CD14-positive monocyte (primary cell): ENCODE measurements at regions not wholly inside any gene's neighbourhood (a gene's known extent, or its start where the extent isn't known, plus 50 kb on each side); places are given as distances from the start of the nearest gene placed in this dataset.

Source experiments
- DNase-seq, 3 donors: peaks; one replicate each; pipeline ENCODE4 v3.0.0-alpha.2; 2011 to 2022
- H2AFZ ChIP-seq: 2 replicates; pipeline ENCODE4 v1.6.0; 2012; ENCODE audit warnings: mild to moderate bottlenecking, low read depth, low read length, inconsistent platforms; ENCODE audit not compliant: insufficient read depth, poor library complexity, severe bottlenecking
- H3K27ac ChIP-seq, 2 donors: 1 replicate in 1 of 2; 2 replicates in 1 of 2; pipeline ENCODE4 v1.5.1; 2012 to 2013; ENCODE audit warnings: low read length in 2 of 2, control low read depth in 1 of 2, inconsistent platforms in 1 of 2, low read depth in 1 of 2, mild to moderate bottlenecking in 1 of 2
- H3K27me3 ChIP-seq, 2 donors: one replicate each; pipeline versions ENCODE4 v1.6.0 to v1.6.1; 2011 to 2013; ENCODE audit warnings: low read length in 2 of 2; ENCODE audit not compliant: control insufficient read depth in 2 of 2, insufficient read depth in 2 of 2
- H3K36me3 ChIP-seq, 2 donors: replicated peaks in 1 of 2; 1 replicate in 1 of 2; 2 replicates in 1 of 2; pipeline versions ENCODE4 v1.5.1 to v1.6.1; 2012 to 2013; ENCODE audit warnings: low read length in 2 of 2, control low read depth in 1 of 2, inconsistent platforms in 1 of 2, mild to moderate bottlenecking in 1 of 2; ENCODE audit not compliant: insufficient read depth in 2 of 2, control insufficient read depth in 1 of 2
- H3K4me1 ChIP-seq, 2 donors: 1 replicate in 1 of 2; 2 replicates in 1 of 2; pipeline versions ENCODE4 v1.5.1 to v1.6.1; 2012 to 2013; ENCODE audit warnings: low read length in 2 of 2, control low read depth in 1 of 2, inconsistent platforms in 1 of 2, mild to moderate bottlenecking in 1 of 2, moderate library complexity in 1 of 2; ENCODE audit not compliant: insufficient read depth in 2 of 2, control insufficient read depth in 1 of 2
- H3K4me2 ChIP-seq: replicated peaks from 2 replicates; pipeline ENCODE3; 2012; ENCODE audit warnings: low read length, moderate library complexity, mild to moderate bottlenecking; ENCODE audit not compliant: poor library complexity, severe bottlenecking; ENCODE audit errors: extremely low read depth
- H3K4me3 ChIP-seq, 3 experiments: fragments of 200-600 bp in 1 of 3; sonication (generic) in 1 of 3; replicated peaks in 1 of 3; 1 replicate in 2 of 3; 2 replicates in 1 of 3; pipeline ENCODE4 v1.5.1; 2011 to 2013; ENCODE audit warnings: low read length in 3 of 3, mild to moderate bottlenecking in 3 of 3, control low read depth in 2 of 3, low read depth in 2 of 3, inconsistent platforms in 1 of 3, moderate library complexity in 1 of 3
- H3K79me2 ChIP-seq: 2 replicates; pipeline ENCODE4 v1.6.0; 2012; ENCODE audit warnings: mild to moderate bottlenecking, control low read depth, inconsistent platforms, low read length, moderate library complexity; ENCODE audit not compliant: insufficient read depth
- H3K9ac ChIP-seq: 2 replicates; pipeline ENCODE4 v1.6.0; 2017; ENCODE audit warnings: low read length, mild to moderate bottlenecking; ENCODE audit not compliant: insufficient read depth, poor library complexity, severe bottlenecking
- H3K9me3 ChIP-seq, 2 donors: replicated peaks in 1 of 2; 1 replicate in 1 of 2; 2 replicates in 1 of 2; pipeline versions ENCODE4 v1.5.1 to v1.6.1; 2012 to 2013; ENCODE audit warnings: low read length in 2 of 2, control low read depth in 1 of 2; ENCODE audit not compliant: control insufficient read depth in 1 of 2, insufficient read depth in 1 of 2
- H4K20me1 ChIP-seq: 2 replicates; pipeline ENCODE4 v1.6.0; 2012; ENCODE audit warnings: mild to moderate bottlenecking, low read length, control low read depth, moderate library complexity; ENCODE audit not compliant: insufficient read depth
- H3K27ac Mint-ChIP-seq, 7 donors: one replicate each; pipeline ENCODE4 v1.8.0; 2020; ENCODE audit warnings: mild to moderate bottlenecking in 7 of 7, mixed read lengths in 7 of 7, moderate library complexity in 6 of 7, inconsistent platforms in 2 of 7
- H3K27me3 Mint-ChIP-seq, 3 donors: one replicate each; pipeline ENCODE4 v1.8.0; 2021 to 2022; ENCODE audit warnings: low read depth in 3 of 3, mild to moderate bottlenecking in 3 of 3, mixed read lengths in 3 of 3, moderate library complexity in 3 of 3, inconsistent platforms in 1 of 3
- H3K36me3 Mint-ChIP-seq, 2 donors: one replicate each; pipeline ENCODE4 v1.8.0; 2020; ENCODE audit warnings: mixed read lengths in 2 of 2, inconsistent platforms in 1 of 2, mild to moderate bottlenecking in 1 of 2
- H3K4me1 Mint-ChIP-seq: one replicate; pipeline ENCODE4 v1.8.0; 2020; ENCODE audit warnings: mild to moderate bottlenecking, mixed read lengths
- H3K4me3 Mint-ChIP-seq, 2 donors: one replicate each; pipeline ENCODE4 v1.8.0; 2020; ENCODE audit warnings: mild to moderate bottlenecking in 2 of 2, mixed read lengths in 2 of 2, moderate library complexity in 1 of 2
- H3K9me3 Mint-ChIP-seq, 7 donors: one replicate each; pipeline ENCODE4 v1.8.0; 2020 to 2022; ENCODE audit warnings: mixed read lengths in 7 of 7, mild to moderate bottlenecking in 6 of 7, moderate library complexity in 6 of 7, inconsistent platforms in 2 of 7
- WGBS: methylation state at CpG from one replicate; pipeline ENCODE4 v1.1.5; 2013; ENCODE audit warnings: missing lambda C conversion rate; ENCODE audit not compliant: insufficient coverage; 5-methylcytosine and 5-hydroxymethylcytosine counted together
- intact Hi-C, 2 donors: fragments of 100-400 bp; cut with micrococcal nuclease; formaldehyde crosslinking; loops; one replicate each; pipeline versions ENCODE4 v1.15.0 to v1.15.1; 2023
- TF ChIP-seq, protein P1 (sequence below): fragments of 200-600 bp; IDR thresholded peaks from one replicate; pipeline ENCODE4 v1.8.0; 2022; ENCODE audit warnings: antibody characterized with exemption, mild to moderate bottlenecking

GRCh38 chr6:74607934-74608333 lies 597.9 kb downstream of the COL12A1 start:
- Mint-ChIP-seq H3K36me3 (no peaks in the 10 kb centered on the region), H3K4me3 (no peak overlapping the region), H3K27ac (no peak overlapping the region), H3K4me1 (peaks cover 26% of the 10 kb centered on the region), H3K9me3 (no peaks in the 10 kb centered on the region), H3K27me3 (no peaks in the 10 kb centered on the region)
- intact Hi-C loops: no loop called here
- no peak overlapping the region for H3K27ac ChIP-seq
- no peaks in the 10 kb centered on the region for H3K9me3 ChIP-seq
- TF ChIP-seq, protein P1, sequence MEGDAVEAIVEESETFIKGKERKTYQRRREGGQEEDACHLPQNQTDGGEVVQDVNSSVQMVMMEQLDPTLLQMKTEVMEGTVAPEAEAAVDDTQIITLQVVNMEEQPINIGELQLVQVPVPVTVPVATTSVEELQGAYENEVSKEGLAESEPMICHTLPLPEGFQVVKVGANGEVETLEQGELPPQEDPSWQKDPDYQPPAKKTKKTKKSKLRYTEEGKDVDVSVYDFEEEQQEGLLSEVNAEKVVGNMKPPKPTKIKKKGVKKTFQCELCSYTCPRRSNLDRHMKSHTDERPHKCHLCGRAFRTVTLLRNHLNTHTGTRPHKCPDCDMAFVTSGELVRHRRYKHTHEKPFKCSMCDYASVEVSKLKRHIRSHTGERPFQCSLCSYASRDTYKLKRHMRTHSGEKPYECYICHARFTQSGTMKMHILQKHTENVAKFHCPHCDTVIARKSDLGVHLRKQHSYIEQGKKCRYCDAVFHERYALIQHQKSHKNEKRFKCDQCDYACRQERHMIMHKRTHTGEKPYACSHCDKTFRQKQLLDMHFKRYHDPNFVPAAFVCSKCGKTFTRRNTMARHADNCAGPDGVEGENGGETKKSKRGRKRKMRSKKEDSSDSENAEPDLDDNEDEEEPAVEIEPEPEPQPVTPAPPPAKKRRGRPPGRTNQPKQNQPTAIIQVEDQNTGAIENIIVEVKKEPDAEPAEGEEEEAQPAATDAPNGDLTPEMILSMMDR: no peak
- no peak overlapping the region for H2AFZ ChIP-seq
- H4K20me1 ChIP-seq: no peaks in the 10 kb centered on the region
- no peak overlapping the region for H3K9ac ChIP-seq
- H3K4me1 ChIP-seq: peaks cover 21 to 22% of the 10 kb centered on the region in 2 donors
- no peak for DNase-seq
- no peaks in the 10 kb centered on the region for H3K79me2 ChIP-seq
- WGBS: 0% methylated on average over 1 of the region's 3 CpGs
- H3K27me3 ChIP-seq: no peaks in the 10 kb centered on the region
- H3K4me3 ChIP-seq: no peak overlapping the region
- H3K36me3 ChIP-seq: no peaks in the 10 kb centered on the region
- no peak overlapping the region for H3K4me2 ChIP-seq

DNA sequence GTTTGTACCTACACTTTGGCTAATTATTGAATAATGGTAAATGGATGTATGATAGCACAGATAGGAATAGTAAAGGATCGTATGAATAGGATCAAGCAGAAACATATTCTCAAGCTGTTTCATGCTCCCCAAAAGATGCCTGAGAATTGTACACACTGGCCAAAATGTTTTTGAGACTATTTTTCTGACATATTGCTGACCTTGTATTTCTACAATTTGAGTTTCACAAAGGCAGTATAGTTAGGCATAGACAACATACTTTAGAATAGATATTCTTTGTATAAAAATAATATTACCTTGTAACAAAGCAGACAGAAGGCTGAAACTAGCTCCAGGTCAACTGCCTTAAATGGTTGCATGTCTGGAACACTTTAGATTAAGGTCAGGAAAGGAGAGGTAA lies 598.4 kb downstream of the COL12A1 start:
- Mint-ChIP-seq H3K27ac (no peak overlapping the region), H3K36me3 (no peaks in the 10 kb centered on the region), H3K9me3 (no peaks in the 10 kb centered on the region), H3K4me1 (peaks cover 26% of the 10 kb centered on the region), H3K4me3 (no peak overlapping the region), H3K27me3 (no peaks in the 10 kb centered on the region)
- TF ChIP-seq, protein P1: no peak
- Histone ChIP-seq H3K4me1 (peaks cover 21 to 22% of the 10 kb centered on the region in 2 donors), H3K4me3 (no peak overlapping the region), H3K4me2 (no peak overlapping the region), H3K9me3 (no peaks in the 10 kb centered on the region), H4K20me1 (no peaks in the 10 kb centered on the region), H3K27ac (no peak overlapping the region), H3K36me3 (no peaks in the 10 kb centered on the region), H2AFZ (no peak overlapping the region), H3K27me3 (no peaks in the 10 kb centered on the region), H3K79me2 (no peaks in the 10 kb centered on the region), H3K9ac (no peak overlapping the region)
- no CpG with 5 or more reads among the region's 1 CpG for WGBS
- intact Hi-C loops: no loop called here
- no peak for DNase-seq
